ENCODE measurements at regions not wholly inside any gene's neighbourhood (a gene's known extent, or its start where the extent isn't known, plus 50 kb on each side); places are given as distances from the start of the nearest gene placed in this dataset.

GRCh38 chr1:59241909-59242308 lies 55.0 kb upstream of the FGGY start (continued):
- TF ChIP-seq CTCF (IDR thresholded peaks at IDR 0.05; ENCODE audit: control extremely low read depth in 1 of 3, insufficient read depth in 1 of 3, low read depth in 1 of 3, low read length in 3 of 3) (no peak), RNF2 (IDR thresholded peaks at IDR 0.05; ENCODE audit: borderline replicate concordance, low read depth, low read length, missing control alignments, poor library complexity, severe bottlenecking) (no peak), RAD21 (IDR thresholded peaks at IDR 0.05 in 1 of 2, conservative IDR thresholded peaks at IDR 0.05 in 1 of 2; ENCODE audit: low read depth in 2 of 2, low read length in 2 of 2) (no peak), SIN3A (conservative IDR thresholded peaks at IDR 0.05 in 1 of 2, IDR thresholded peaks at IDR 0.05 in 1 of 2; ENCODE audit: low read depth in 1 of 2, low read length in 2 of 2) (no peak), RBBP5 (IDR thresholded peaks at IDR 0.05; ENCODE audit: borderline replicate concordance, low read depth, low read length) (no peak), CBX8 (IDR thresholded peaks at IDR 0.05; ENCODE audit: borderline replicate concordance, low read depth, low read length) (no peak), TAF7 (optimal IDR thresholded peaks at IDR 0.05; ENCODE audit: borderline replicate concordance, low read depth, low read length) (no peak)

Data from H1 (cell line).